ENCODE measurements at regions not wholly inside any gene's neighbourhood (a gene's known extent, or its start where the extent isn't known, plus 50 kb on each side); places are given as distances from the start of the nearest gene placed in this dataset.

- Mint-ChIP-seq H3K9me3 (peaks cover 20% of the 10 kb centered on the region), H3K4me3 (peak overlapping the region; percentile 60), H3K27ac (peak overlapping the region; percentile 66), H3K4me1 (peaks cover 21% of the 10 kb centered on the region), H3K36me3 (no peaks in the 10 kb centered on the region), H3K27me3 (ENCODE audit: low read depth) (no peaks in the 10 kb centered on the region)
- no peak for DNase-seq (ENCODE audit: low spot score in 2 of 2, unreplicated experiment in 2 of 2)
- TF ChIP-seq, protein P1, sequence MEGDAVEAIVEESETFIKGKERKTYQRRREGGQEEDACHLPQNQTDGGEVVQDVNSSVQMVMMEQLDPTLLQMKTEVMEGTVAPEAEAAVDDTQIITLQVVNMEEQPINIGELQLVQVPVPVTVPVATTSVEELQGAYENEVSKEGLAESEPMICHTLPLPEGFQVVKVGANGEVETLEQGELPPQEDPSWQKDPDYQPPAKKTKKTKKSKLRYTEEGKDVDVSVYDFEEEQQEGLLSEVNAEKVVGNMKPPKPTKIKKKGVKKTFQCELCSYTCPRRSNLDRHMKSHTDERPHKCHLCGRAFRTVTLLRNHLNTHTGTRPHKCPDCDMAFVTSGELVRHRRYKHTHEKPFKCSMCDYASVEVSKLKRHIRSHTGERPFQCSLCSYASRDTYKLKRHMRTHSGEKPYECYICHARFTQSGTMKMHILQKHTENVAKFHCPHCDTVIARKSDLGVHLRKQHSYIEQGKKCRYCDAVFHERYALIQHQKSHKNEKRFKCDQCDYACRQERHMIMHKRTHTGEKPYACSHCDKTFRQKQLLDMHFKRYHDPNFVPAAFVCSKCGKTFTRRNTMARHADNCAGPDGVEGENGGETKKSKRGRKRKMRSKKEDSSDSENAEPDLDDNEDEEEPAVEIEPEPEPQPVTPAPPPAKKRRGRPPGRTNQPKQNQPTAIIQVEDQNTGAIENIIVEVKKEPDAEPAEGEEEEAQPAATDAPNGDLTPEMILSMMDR (IDR thresholded peaks at IDR 0.05; ENCODE audit: unreplicated experiment): no peak
Measured at GRCh38 chr6:103000688-103001087, 1607.2 kb downstream of the GRIK2 start.

DNA sequence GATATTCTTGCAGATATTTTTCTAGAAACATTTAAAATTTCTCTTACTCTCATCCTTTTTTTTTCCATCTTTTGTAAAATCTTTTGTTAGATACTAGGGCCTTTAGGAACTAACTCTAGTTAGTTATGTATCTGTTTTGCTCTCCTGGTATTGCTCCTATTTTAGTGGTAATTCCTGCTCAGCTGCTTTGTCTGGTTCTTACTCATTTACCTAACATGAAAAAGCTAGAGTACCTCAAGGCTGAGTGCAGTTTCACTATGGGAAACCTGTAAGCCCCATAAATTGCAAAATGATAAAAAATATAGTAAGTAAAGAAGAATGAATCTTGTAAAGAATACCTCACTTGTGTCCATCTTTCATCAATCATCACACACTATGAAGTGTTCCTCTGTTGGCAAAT, 1602.0 kb downstream of the GRIK2 start:
- Mint-ChIP-seq H3K4me3 (no peak overlapping the region), H3K27me3 (ENCODE audit: low read depth) (no peaks in the 10 kb centered on the region), H3K27ac (no peak overlapping the region), H3K9me3 (peaks cover 10% of the 10 kb centered on the region), H3K36me3 (no peaks in the 10 kb centered on the region), H3K4me1 (peaks cover 10% of the 10 kb centered on the region)
- TF ChIP-seq, protein P1 (IDR thresholded peaks at IDR 0.05; ENCODE audit: unreplicated experiment): no peak
- DNase-seq (ENCODE audit: low spot score in 2 of 2, unreplicated experiment in 2 of 2): no peak

DNA sequence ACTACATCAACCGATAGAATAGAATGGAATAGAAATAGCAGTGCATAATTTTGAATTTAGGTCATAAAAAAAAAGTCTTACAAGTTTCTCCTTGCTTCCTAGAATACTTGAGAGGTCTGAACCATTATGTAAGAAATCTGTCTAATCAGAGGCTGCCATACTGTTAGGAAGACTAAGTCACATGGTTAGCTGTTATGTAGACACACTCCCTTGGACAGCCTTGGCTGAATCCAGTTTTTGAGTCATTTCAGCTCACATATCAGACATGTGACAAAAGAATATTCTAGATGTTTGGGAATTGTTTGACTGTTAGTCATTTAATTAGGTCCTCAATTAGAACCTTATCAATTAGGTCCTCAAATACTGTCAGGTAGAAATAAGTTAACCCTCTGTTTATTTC, 1601.4 kb downstream of the GRIK2 start:
- no peak overlapping the region for H3K4me3 Mint-ChIP-seq
- TF ChIP-seq, protein P1 (IDR thresholded peaks at IDR 0.05; ENCODE audit: unreplicated experiment): no peak
- H3K9me3 Mint-ChIP-seq: peaks cover 10% of the 10 kb centered on the region
- no peaks in the 10 kb centered on the region for H3K36me3 Mint-ChIP-seq
- no peaks in the 10 kb centered on the region for H3K27me3 Mint-ChIP-seq (ENCODE audit: low read depth)
- peaks cover 8% of the 10 kb centered on the region for H3K4me1 Mint-ChIP-seq
- no peak overlapping the region for H3K27ac Mint-ChIP-seq
- no peak for DNase-seq (ENCODE audit: low spot score in 2 of 2, unreplicated experiment in 2 of 2)

DNA sequence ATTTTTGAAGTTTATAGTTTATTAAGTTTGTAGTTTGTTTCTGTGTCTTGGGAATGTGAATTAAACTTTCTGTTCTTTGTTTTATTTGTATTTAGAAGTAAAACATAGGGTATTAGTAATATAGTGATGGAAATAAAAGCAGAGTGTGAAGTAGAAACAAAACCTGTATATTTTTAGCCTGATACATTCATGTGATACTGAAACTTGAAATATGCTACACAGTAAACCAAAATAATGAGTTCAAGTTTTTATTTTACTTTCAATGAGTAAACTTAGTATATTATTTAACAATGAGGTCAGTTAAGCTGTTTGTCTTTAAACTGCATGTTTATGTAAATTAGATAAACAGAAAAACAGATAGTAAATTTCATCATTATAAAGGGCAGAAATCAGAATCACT, 1592.6 kb downstream of the GRIK2 start:
- Mint-ChIP-seq H3K27me3 (ENCODE audit: low read depth) (peaks cover 8% of the 10 kb centered on the region), H3K4me1 (peaks cover 27% of the 10 kb centered on the region), H3K9me3 (no peaks in the 10 kb centered on the region), H3K36me3 (no peaks in the 10 kb centered on the region), H3K4me3 (no peak overlapping the region), H3K27ac (no peak overlapping the region)
- no peak for DNase-seq (ENCODE audit: low spot score in 2 of 2, unreplicated experiment in 2 of 2)
- TF ChIP-seq, protein P1 (IDR thresholded peaks at IDR 0.05; ENCODE audit: unreplicated experiment): no peak

- H3K4me3 Mint-ChIP-seq: no peak overlapping the region
- no peak overlapping the region for H3K27ac Mint-ChIP-seq
- no peaks in the 10 kb centered on the region for H3K9me3 Mint-ChIP-seq
- DNase-seq (ENCODE audit: low spot score in 2 of 2, unreplicated experiment in 2 of 2): no peak
- H3K27me3 Mint-ChIP-seq (ENCODE audit: low read depth): peaks cover 8% of the 10 kb centered on the region
- TF ChIP-seq, protein P1 (IDR thresholded peaks at IDR 0.05; ENCODE audit: unreplicated experiment): no peak
- H3K4me1 Mint-ChIP-seq: peaks cover 38% of the 10 kb centered on the region
- no peaks in the 10 kb centered on the region for H3K36me3 Mint-ChIP-seq
Measured at GRCh38 chr6:102984357-102984756, 1590.8 kb downstream of the GRIK2 start.

DNA sequence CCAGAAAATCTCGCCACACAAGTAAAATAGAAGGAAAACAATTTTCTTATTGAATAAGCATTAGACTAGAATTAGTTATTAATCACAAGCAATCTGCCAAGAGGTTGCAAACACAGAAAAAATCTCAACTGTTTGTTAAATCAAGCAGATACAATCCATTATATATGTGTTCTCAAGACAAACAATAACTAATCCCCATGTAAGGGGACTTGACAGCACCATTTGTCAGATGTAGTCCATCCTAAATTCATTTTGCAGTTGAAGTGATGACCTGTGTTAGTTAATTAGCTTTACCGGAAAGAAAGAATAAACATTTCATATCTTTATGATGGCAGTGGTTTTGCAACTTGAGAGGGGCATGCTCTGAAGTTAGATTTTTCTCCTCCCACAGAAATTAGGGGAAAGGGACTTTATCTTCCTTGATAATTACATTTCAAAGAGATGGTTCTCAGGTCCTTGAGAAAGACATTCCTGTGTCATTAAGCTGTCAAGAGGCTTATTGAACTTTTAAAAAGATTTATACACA, 1588.0 kb downstream of the GRIK2 start:
- no peak for DNase-seq (ENCODE audit: low spot score in 2 of 2, unreplicated experiment in 2 of 2)
- H3K9me3 Mint-ChIP-seq: peaks cover 18% of the 10 kb centered on the region
- H3K4me1 Mint-ChIP-seq: peaks cover 38% of the 10 kb centered on the region
- peaks cover 28% of the 10 kb centered on the region for H3K27me3 Mint-ChIP-seq (ENCODE audit: low read depth)
- peaks cover 3% of the 10 kb centered on the region for H3K36me3 Mint-ChIP-seq
- H3K27ac Mint-ChIP-seq: peak overlapping the region; percentile 62
- TF ChIP-seq, protein P1 (IDR thresholded peaks at IDR 0.05; ENCODE audit: unreplicated experiment): no peak
- no peak overlapping the region for H3K4me3 Mint-ChIP-seq
